AG04449 (cell line): ENCODE measurements at regions not wholly inside any gene's neighbourhood (a gene's known extent, or its start where the extent isn't known, plus 50 kb on each side); places are given as distances from the start of the nearest gene placed in this dataset.
"Not testable (repeated sequence)": the region's sequence is repeated elsewhere in the genome, so short reads cannot be mapped to it uniquely, and the experiment has no call there.

ENCODE experiments used
- CTCF ChIA-PET: fragments of 350-600 bp; formaldehyde crosslinking; extraction: SDS; loops from one replicate; lab custom pipeline; 2021; ENCODE audit warnings: antibody characterized with exemption; lab: Yijun Ruan, JAX
- POLR2A ChIA-PET: fragments of 400-600, 350-600 bp; formaldehyde crosslinking; extraction: SDS; loops from one replicate; lab custom pipeline; 2020; ENCODE audit warnings: antibody characterized with exemption, inconsistent platforms; lab: Yijun Ruan, JAX
- DNase-seq: peaks from one replicate; pipeline ENCODE4 v3.0.0-alpha.2; 2010; ENCODE audit warnings: low read depth, low spot score
- H3K4me3 ChIP-seq: 2 replicates; pipeline ENCODE4 v1.5.1; 2011; ENCODE audit warnings: low read depth, mild to moderate bottlenecking, control low read depth, low read length
- CTCF ChIP-seq: IDR thresholded peaks from one replicate; pipeline ENCODE4 v1.5.1; 2011; ENCODE audit warnings: mild to moderate bottlenecking, moderate library complexity, low read length, control low read depth, inconsistent platforms; ENCODE audit not compliant: insufficient read depth; ENCODE audit errors: missing control alignments

- TF ChIP-seq CTCF: no peak
- no peak overlapping the region for H3K4me3 ChIP-seq
- ChIA-PET CTCF (no interaction called here), POLR2A (no interaction called here)
- no peak for DNase-seq
These were observed 186.8 kb downstream of the FRK start for GRCh38 chr6:115873901-115874300.

GRCh38 chr6:115870464-115870863, 190.2 kb downstream of the FRK start:
- ChIA-PET POLR2A (no interaction called here), CTCF (no interaction called here)
- no peak for DNase-seq
- TF ChIP-seq CTCF: no peak
- H3K4me3 ChIP-seq: no peak overlapping the region

GRCh38 chr6:115865914-115866313, 194.8 kb downstream of the FRK start:
- no peak overlapping the region for H3K4me3 ChIP-seq
- no peak for TF ChIP-seq CTCF
- ChIA-PET POLR2A (no interaction called here), CTCF (no interaction called here)
- DNase-seq: no peak

GRCh38 chr6:115863211-115863610, 197.5 kb downstream of the FRK start:
- no peak for DNase-seq
- ChIA-PET POLR2A (no interaction called here), CTCF (no interaction called here)
- TF ChIP-seq CTCF: no peak
- H3K4me3 ChIP-seq: no peak overlapping the region

GRCh38 chr6:115861658-115862057, 199.0 kb downstream of the FRK start:
- DNase-seq, CTCF ChIA-PET, H3K4me3 ChIP-seq, POLR2A ChIA-PET: not testable (repeated sequence)

GRCh38 chr6:115859577-115859976, 201.1 kb downstream of the FRK start:
- POLR2A ChIA-PET, H3K4me3 ChIP-seq, CTCF ChIA-PET, DNase-seq: not testable (repeated sequence)

- ChIA-PET CTCF (no interaction called here), POLR2A (no interaction called here)
- H3K4me3 ChIP-seq: no peak overlapping the region
- no peak for DNase-seq
- TF ChIP-seq CTCF: no peak
These were observed 205.6 kb downstream of the FRK start for GRCh38 chr6:115854866-115855665.
